ENCODE measurements at regions not wholly inside any gene's neighbourhood (a gene's known extent, or its start where the extent isn't known, plus 50 kb on each side); places are given as distances from the start of the nearest gene placed in this dataset.

- no peak for DNase-seq (ENCODE audit: low read depth)
- Histone ChIP-seq H3K27me3 (ENCODE audit: control insufficient read depth, insufficient read depth, low read length) (no peaks in the 10 kb centered on the region), H3K4me3 (ENCODE audit: low read depth, low read length) (no peak overlapping the region), H3K36me3 (ENCODE audit: control insufficient read depth, insufficient read depth, low read length) (no peaks in the 10 kb centered on the region)
- no peak for TF ChIP-seq CTCF (IDR thresholded peaks at IDR 0.05; ENCODE audit: insufficient read depth, low read length, poor library complexity, severe bottlenecking)
These were observed 95.9 kb upstream of the MTNR1B start for GRCh38 chr11:92873551-92873950.

GRCh38 chr11:92875473-92875872, 94.0 kb upstream of the MTNR1B start:
- H3K36me3 ChIP-seq (ENCODE audit: control insufficient read depth, insufficient read depth, low read length), result no peaks in the 10 kb centered on the region
- no peak for TF ChIP-seq CTCF (IDR thresholded peaks at IDR 0.05; ENCODE audit: insufficient read depth, low read length, poor library complexity, severe bottlenecking)
- no peaks in the 10 kb centered on the region for H3K27me3 ChIP-seq (ENCODE audit: control insufficient read depth, insufficient read depth, low read length)
- no peak overlapping the region for H3K4me3 ChIP-seq (ENCODE audit: low read depth, low read length)
- no peak for DNase-seq (ENCODE audit: low read depth)

- H3K27me3 ChIP-seq (ENCODE audit: control insufficient read depth, insufficient read depth, low read length), result no peaks in the 10 kb centered on the region
- no peak for TF ChIP-seq CTCF (IDR thresholded peaks at IDR 0.05; ENCODE audit: insufficient read depth, low read length, poor library complexity, severe bottlenecking)
- H3K4me3 ChIP-seq (ENCODE audit: low read depth, low read length), result no peak overlapping the region
- no peak for DNase-seq (ENCODE audit: low read depth)
- no peaks in the 10 kb centered on the region for H3K36me3 ChIP-seq (ENCODE audit: control insufficient read depth, insufficient read depth, low read length)
These were observed 90.4 kb upstream of the MTNR1B start for GRCh38 chr11:92879086-92879485.

GRCh38 chr11:92880381-92880780, 89.1 kb upstream of the MTNR1B start:
- peak; percentile 65 for DNase-seq (ENCODE audit: low read depth)
- Histone ChIP-seq H3K27me3 (ENCODE audit: control insufficient read depth, insufficient read depth, low read length) (no peaks in the 10 kb centered on the region), H3K4me3 (ENCODE audit: low read depth, low read length) (no peak overlapping the region), H3K36me3 (ENCODE audit: control insufficient read depth, insufficient read depth, low read length) (no peaks in the 10 kb centered on the region)
- no peak for TF ChIP-seq CTCF (IDR thresholded peaks at IDR 0.05; ENCODE audit: insufficient read depth, low read length, poor library complexity, severe bottlenecking)

- H3K36me3 ChIP-seq (ENCODE audit: control insufficient read depth, insufficient read depth, low read length), result no peaks in the 10 kb centered on the region
- H3K27me3 ChIP-seq (ENCODE audit: control insufficient read depth, insufficient read depth, low read length), result no peaks in the 10 kb centered on the region
- no peak overlapping the region for H3K4me3 ChIP-seq (ENCODE audit: low read depth, low read length)
- DNase-seq (ENCODE audit: low read depth), result no peak
- no peak for TF ChIP-seq CTCF (IDR thresholded peaks at IDR 0.05; ENCODE audit: insufficient read depth, low read length, poor library complexity, severe bottlenecking)
These were observed 87.5 kb upstream of the MTNR1B start for GRCh38 chr11:92881940-92882450.

- no peaks in the 10 kb centered on the region for H3K27me3 ChIP-seq (ENCODE audit: control insufficient read depth, insufficient read depth, low read length)
- TF ChIP-seq CTCF (IDR thresholded peaks at IDR 0.05; ENCODE audit: insufficient read depth, low read length, poor library complexity, severe bottlenecking), result no peak
- DNase-seq (ENCODE audit: low read depth), result no peak
These were observed 86.4 kb upstream of the MTNR1B start for GRCh38 chr11:92882828-92883611.

More at GRCh38 chr11:92882828-92883611, 86.4 kb upstream of the MTNR1B start:
- no peak overlapping the region for H3K4me3 ChIP-seq (ENCODE audit: low read depth, low read length)
- H3K36me3 ChIP-seq (ENCODE audit: control insufficient read depth, insufficient read depth, low read length), result no peaks in the 10 kb centered on the region
